Upper lobe of right lung (tissue), 1 donor: ENCODE measurements at regions not wholly inside any gene's neighbourhood (a gene's known extent, or its start where the extent isn't known, plus 50 kb on each side); places are given as distances from the start of the nearest gene placed in this dataset.

Experiments used
- ATAC-seq: fragments of 200-7000 bp; cut with Tn5 transposase; one replicate; pipeline ENCODE4 v1.9.1; 2020; ENCODE audit warnings: mild to moderate bottlenecking, moderate library complexity
- DNase-seq: peaks from one replicate; pipeline ENCODE4 v3.0.0-alpha.2; 2020
- H3K27ac ChIP-seq: fragments of 200-600 bp; one replicate; pipeline ENCODE4 v1.8.0; 2022
- H3K27me3 ChIP-seq: fragments of 200-600 bp; one replicate; pipeline ENCODE4 v1.8.0; 2022; ENCODE audit warnings: mild to moderate bottlenecking
- H3K36me3 ChIP-seq: fragments of 200-600 bp; one replicate; pipeline ENCODE4 v1.8.0; 2022
- H3K4me1 ChIP-seq: fragments of 200-600 bp; one replicate; pipeline ENCODE4 v1.8.0; 2022
- H3K4me3 ChIP-seq: fragments of 200-600 bp; one replicate; pipeline ENCODE4 v1.8.0; 2022; ENCODE audit warnings: mild to moderate bottlenecking
- H3K9me3 ChIP-seq: fragments of 200-600 bp; one replicate; pipeline ENCODE4 v1.8.0; 2022
- intact Hi-C: fragments of 100-400 bp; cut with DNase I; formaldehyde crosslinking; loops from one replicate; pipeline ENCODE4 v1.11.0; 2022
- TF ChIP-seq, protein P1 (sequence below): fragments of 200-600 bp; IDR thresholded peaks from one replicate; pipeline ENCODE4 v1.8.0; 2022; ENCODE audit warnings: antibody characterized with exemption
- donor health status: DM: no; HTN: yes; CAD: no; lungs with severe emphysema.

DNA sequence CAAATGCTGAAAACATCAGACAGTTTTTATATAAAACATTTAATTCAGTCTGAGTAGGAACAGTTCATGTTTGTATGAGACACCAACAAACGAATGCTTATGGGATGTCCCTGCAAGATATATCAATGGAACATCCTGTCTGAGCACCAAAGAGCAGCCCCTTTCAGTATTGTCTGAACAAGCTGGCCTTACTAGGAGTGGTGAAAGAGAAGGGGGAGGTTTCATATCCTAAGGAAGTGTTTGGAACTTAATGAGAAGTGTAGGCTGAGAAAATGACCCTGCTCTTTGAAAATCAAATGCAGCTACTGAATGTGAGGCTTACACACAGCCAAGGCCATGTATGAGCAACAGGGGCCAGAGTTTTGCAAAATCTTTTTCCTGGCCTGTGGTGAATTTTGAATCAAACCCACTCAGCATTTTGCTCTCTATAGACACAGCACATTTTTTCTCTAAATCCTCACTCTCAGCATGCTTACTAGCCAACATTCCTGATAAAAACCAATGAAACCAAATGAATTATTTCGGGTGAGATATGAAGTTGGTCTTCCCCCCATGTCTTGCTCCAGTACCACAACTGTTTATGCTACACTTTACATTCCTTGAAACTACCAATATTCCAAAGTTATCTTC lies 119.4 kb downstream of the LUZP4 start:
- DNase-seq (no peak), ATAC-seq (no peak)
- no peaks in the 10 kb centered on the region for H3K36me3 ChIP-seq
- intact Hi-C loops = no loop called here
- H3K4me1 ChIP-seq = no peaks in the 10 kb centered on the region
- TF ChIP-seq, protein P1, sequence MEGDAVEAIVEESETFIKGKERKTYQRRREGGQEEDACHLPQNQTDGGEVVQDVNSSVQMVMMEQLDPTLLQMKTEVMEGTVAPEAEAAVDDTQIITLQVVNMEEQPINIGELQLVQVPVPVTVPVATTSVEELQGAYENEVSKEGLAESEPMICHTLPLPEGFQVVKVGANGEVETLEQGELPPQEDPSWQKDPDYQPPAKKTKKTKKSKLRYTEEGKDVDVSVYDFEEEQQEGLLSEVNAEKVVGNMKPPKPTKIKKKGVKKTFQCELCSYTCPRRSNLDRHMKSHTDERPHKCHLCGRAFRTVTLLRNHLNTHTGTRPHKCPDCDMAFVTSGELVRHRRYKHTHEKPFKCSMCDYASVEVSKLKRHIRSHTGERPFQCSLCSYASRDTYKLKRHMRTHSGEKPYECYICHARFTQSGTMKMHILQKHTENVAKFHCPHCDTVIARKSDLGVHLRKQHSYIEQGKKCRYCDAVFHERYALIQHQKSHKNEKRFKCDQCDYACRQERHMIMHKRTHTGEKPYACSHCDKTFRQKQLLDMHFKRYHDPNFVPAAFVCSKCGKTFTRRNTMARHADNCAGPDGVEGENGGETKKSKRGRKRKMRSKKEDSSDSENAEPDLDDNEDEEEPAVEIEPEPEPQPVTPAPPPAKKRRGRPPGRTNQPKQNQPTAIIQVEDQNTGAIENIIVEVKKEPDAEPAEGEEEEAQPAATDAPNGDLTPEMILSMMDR = no peak
- H3K27me3 ChIP-seq = no peaks in the 10 kb centered on the region
- H3K9me3 ChIP-seq = no peaks in the 10 kb centered on the region
- H3K27ac ChIP-seq = no peak overlapping the region
- H3K4me3 ChIP-seq = no peak overlapping the region

DNA sequence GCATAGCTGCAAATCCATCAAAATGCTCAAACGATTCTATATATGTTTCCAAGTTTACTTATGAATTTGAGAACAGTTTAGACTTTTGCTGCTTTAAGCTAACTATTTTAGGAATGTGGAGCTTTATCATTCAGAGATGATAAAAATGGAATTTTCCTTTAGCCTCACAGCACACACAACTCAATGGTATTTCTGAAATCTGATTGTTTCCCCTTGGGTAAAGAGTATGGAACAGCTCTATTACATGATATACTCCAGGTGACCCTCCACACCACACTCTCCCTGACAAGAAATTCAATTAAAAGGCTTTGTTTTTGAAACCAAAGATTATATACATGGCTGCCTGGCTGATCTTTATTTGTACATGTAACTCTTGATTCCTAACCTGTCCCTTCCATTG lies 120.0 kb downstream of the LUZP4 start:
- H3K27ac ChIP-seq = no peak overlapping the region
- no peaks in the 10 kb centered on the region for H3K36me3 ChIP-seq
- TF ChIP-seq, protein P1 = no peak
- no peaks in the 10 kb centered on the region for H3K27me3 ChIP-seq
- H3K4me1 ChIP-seq = no peaks in the 10 kb centered on the region
- no peak for ATAC-seq
- intact Hi-C loops = no loop called here
- no peak for DNase-seq
- H3K4me3 ChIP-seq = no peak overlapping the region
- H3K9me3 ChIP-seq = no peaks in the 10 kb centered on the region

DNA sequence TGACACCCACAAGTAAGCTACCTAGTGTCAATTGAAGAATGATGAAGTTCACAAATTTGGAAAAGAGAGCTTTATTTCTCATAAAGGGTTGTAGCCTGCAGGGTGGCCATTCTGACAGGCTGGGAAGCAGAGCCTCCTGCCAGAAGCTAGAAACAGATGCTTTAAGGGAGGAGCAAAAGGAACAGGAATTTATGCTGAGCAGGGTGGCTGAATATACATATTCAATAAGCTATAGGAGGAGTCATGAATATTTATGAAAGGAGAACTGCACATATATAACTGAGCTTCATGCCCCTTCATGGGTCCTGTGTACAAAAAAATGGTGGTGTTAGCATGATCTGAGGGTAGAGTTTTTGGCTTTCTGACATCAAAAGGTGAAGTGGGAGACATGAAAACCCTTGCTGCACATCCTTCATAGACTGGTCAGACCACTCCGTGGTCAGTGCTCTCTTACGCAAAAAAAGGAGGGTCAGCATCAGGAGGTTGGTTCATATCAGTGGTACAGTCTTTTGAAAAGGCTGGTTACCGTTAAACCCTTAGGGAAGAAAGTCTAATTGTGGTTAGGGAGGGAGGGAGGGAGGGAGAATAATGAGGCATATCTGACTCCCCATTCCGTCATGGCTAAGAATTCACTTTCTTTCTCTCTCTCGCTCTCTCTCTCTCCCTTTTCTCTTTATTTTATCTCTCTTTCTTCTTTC lies 121.4 kb downstream of the LUZP4 start:
- intact Hi-C loops = no loop called here
- no peaks in the 10 kb centered on the region for H3K27me3 ChIP-seq

DNA sequence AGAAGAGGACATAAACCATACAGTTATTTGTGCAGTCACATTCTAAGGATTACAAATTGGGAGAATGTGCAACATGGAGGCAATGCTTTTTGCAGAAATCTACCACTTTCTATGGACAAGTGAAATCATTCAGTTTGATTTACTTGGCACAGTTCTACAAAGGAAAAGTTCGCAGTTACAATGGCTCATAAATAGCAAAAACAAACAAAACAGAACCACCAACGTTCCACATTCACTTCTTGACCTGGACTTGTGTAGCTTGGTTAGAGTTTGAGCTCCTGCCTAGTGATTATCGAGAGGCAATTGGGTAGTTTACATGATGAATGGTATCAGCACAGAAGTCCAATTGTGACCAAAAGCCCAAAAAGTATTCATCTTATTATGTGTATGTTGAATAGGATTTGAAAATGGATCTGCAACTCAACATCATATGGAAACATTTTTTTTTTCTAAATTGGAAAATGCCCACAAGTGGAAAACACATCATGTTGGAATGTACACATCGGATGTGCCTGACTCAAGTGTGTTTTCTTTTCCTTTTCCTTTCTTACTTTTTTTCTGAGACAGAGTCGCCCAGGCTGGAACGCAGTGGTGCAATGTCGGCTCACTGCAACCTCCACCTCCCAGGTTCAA lies 123.8 kb downstream of the LUZP4 start:
- DNase-seq (no peak), ATAC-seq (no peak)
- Histone ChIP-seq H3K9me3 (no peaks in the 10 kb centered on the region), H3K27ac (no peak overlapping the region), H3K4me3 (no peak overlapping the region), H3K27me3 (no peaks in the 10 kb centered on the region), H3K36me3 (no peaks in the 10 kb centered on the region), H3K4me1 (no peaks in the 10 kb centered on the region)
- TF ChIP-seq, protein P1 = no peak
- intact Hi-C loops = no loop called here

More for the DNA sequence above, 121.4 kb downstream of the LUZP4 start:
- H3K27ac ChIP-seq = no peak overlapping the region
- H3K4me1 ChIP-seq = no peaks in the 10 kb centered on the region
- DNase-seq (no peak), ATAC-seq (no peak)
- no peaks in the 10 kb centered on the region for H3K9me3 ChIP-seq
- H3K4me3 ChIP-seq = no peak overlapping the region
- H3K36me3 ChIP-seq = no peaks in the 10 kb centered on the region
- TF ChIP-seq, protein P1 = no peak

DNA sequence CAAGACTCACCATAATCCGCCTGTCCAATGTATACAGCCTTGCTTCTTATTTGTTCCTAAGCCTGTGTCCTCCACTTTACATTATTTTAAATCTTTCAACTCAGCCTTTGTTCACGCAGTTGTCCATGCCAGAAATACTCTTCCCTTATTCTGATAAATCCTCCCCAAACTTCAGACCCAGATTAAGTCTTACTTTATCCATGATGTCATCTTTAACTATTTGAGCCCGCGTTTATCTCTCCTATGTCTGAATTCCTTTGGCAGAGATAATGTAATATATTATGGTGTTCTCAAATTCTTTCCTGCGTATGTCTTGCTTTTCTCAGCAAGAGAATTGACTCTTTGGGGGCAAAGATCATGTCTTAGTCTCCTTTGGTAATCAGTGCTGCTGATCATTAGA lies 129.6 kb downstream of the LUZP4 start:
- H3K36me3 ChIP-seq = no peaks in the 10 kb centered on the region
- no peaks in the 10 kb centered on the region for H3K4me1 ChIP-seq
- TF ChIP-seq, protein P1 = no peak
- intact Hi-C loops = no loop called here
- no peaks in the 10 kb centered on the region for H3K9me3 ChIP-seq
- no peak overlapping the region for H3K4me3 ChIP-seq
- no peaks in the 10 kb centered on the region for H3K27me3 ChIP-seq
- DNase-seq (no peak), ATAC-seq (no peak)
- no peak overlapping the region for H3K27ac ChIP-seq
